ENCODE measurements at regions not wholly inside any gene's neighbourhood (a gene's known extent, or its start where the extent isn't known, plus 50 kb on each side); places are given as distances from the start of the nearest gene placed in this dataset.
"Not testable (repeated sequence)": the region's sequence is repeated elsewhere in the genome, so short reads cannot be mapped to it uniquely, and the experiment has no call there.

DNA sequence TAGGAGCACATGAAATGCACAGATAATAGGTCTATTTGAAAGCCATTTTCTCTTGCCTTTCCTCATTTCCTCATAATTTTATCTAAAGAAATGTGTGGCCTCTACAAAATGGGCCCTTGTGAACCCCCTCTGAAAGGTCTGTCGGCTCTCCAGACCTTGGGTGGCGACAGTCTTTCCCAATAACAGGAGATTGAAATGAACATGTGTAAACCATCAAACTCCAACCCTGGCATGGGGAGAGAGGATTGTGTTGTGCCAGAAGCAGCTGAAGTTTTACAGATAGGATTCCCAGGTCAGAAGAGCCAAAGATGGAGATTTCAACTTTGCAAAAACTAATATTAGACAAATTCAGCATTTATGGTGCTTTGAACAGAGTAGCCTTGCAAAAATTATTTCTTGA lies 277.1 kb upstream of the ECI2 start:
- H4K20me1 ChIP-seq (ENCODE audit: insufficient read depth) = no peaks in the 10 kb centered on the region
- H2AFZ ChIP-seq (ENCODE audit: low read depth, low read length) = no peak overlapping the region
- H3K9ac ChIP-seq (ENCODE audit: low read length) = no peak overlapping the region
- H3K9me3 ChIP-seq (ENCODE audit: low read length) = no peaks in the 10 kb centered on the region
- H3K4me2 ChIP-seq (ENCODE audit: low read length) = no peak overlapping the region
- H3F3A ChIP-seq (ENCODE audit: insufficient read depth, low read length, poor library complexity, severe bottlenecking) = no peaks in the 10 kb centered on the region
- no peaks in the 10 kb centered on the region for H3K36me3 ChIP-seq (ENCODE audit: insufficient read depth, low read length)
- H3K9me2 ChIP-seq (ENCODE audit: insufficient read depth, low read length) = no peaks in the 10 kb centered on the region
- H3K27ac ChIP-seq (ENCODE audit: low read length) = no peak overlapping the region
- no peaks in the 10 kb centered on the region for H3K79me2 ChIP-seq (replicated peaks; ENCODE audit: insufficient read depth, low read length)
- H3K4me3 ChIP-seq (ENCODE audit: low read length) = no peak overlapping the region
- TF ChIP-seq SMC3 (conservative IDR thresholded peaks at IDR 0.05; ENCODE audit: poor library complexity) (no peak), MXI1 (conservative IDR thresholded peaks at IDR 0.05; ENCODE audit: poor library complexity, severe bottlenecking) (no peak), RAD21 (conservative IDR thresholded peaks at IDR 0.05) (no peak), EZH2 (IDR thresholded peaks at IDR 0.05; ENCODE audit: borderline replicate concordance, insufficient read depth, low read length, poor library complexity, severe bottlenecking) (no peak), EP300 (conservative IDR thresholded peaks at IDR 0.05; ENCODE audit: poor library complexity, severe bottlenecking) (no peak), TAF1 (IDR thresholded peaks at IDR 0.05; ENCODE audit: low read depth) (no peak), POLR2AphosphoS5 (IDR thresholded peaks at IDR 0.05) (no peak)
- TF ChIP-seq, protein P1, sequence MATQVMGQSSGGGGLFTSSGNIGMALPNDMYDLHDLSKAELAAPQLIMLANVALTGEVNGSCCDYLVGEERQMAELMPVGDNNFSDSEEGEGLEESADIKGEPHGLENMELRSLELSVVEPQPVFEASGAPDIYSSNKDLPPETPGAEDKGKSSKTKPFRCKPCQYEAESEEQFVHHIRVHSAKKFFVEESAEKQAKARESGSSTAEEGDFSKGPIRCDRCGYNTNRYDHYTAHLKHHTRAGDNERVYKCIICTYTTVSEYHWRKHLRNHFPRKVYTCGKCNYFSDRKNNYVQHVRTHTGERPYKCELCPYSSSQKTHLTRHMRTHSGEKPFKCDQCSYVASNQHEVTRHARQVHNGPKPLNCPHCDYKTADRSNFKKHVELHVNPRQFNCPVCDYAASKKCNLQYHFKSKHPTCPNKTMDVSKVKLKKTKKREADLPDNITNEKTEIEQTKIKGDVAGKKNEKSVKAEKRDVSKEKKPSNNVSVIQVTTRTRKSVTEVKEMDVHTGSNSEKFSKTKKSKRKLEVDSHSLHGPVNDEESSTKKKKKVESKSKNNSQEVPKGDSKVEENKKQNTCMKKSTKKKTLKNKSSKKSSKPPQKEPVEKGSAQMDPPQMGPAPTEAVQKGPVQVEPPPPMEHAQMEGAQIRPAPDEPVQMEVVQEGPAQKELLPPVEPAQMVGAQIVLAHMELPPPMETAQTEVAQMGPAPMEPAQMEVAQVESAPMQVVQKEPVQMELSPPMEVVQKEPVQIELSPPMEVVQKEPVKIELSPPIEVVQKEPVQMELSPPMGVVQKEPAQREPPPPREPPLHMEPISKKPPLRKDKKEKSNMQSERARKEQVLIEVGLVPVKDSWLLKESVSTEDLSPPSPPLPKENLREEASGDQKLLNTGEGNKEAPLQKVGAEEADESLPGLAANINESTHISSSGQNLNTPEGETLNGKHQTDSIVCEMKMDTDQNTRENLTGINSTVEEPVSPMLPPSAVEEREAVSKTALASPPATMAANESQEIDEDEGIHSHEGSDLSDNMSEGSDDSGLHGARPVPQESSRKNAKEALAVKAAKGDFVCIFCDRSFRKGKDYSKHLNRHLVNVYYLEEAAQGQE (IDR thresholded peaks at IDR 0.05; ENCODE audit: borderline replicate concordance) = no peak
- TF ChIP-seq, protein P2, sequence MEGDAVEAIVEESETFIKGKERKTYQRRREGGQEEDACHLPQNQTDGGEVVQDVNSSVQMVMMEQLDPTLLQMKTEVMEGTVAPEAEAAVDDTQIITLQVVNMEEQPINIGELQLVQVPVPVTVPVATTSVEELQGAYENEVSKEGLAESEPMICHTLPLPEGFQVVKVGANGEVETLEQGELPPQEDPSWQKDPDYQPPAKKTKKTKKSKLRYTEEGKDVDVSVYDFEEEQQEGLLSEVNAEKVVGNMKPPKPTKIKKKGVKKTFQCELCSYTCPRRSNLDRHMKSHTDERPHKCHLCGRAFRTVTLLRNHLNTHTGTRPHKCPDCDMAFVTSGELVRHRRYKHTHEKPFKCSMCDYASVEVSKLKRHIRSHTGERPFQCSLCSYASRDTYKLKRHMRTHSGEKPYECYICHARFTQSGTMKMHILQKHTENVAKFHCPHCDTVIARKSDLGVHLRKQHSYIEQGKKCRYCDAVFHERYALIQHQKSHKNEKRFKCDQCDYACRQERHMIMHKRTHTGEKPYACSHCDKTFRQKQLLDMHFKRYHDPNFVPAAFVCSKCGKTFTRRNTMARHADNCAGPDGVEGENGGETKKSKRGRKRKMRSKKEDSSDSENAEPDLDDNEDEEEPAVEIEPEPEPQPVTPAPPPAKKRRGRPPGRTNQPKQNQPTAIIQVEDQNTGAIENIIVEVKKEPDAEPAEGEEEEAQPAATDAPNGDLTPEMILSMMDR (IDR thresholded peaks at IDR 0.05; ENCODE audit: poor library complexity, severe bottlenecking) = no peak
- H3K27me3 ChIP-seq (ENCODE audit: insufficient read depth, low read depth, low read length) = no peaks in the 10 kb centered on the region

GRCh38 chr6:4412077-4412476 lies 276.7 kb upstream of the ECI2 start:
- no peaks in the 10 kb centered on the region for H3K36me3 ChIP-seq (ENCODE audit: insufficient read depth, low read length)
- H2AFZ ChIP-seq (ENCODE audit: low read depth, low read length) = no peak overlapping the region
- H3K9ac ChIP-seq (ENCODE audit: low read length) = no peak overlapping the region
- H4K20me1 ChIP-seq (ENCODE audit: insufficient read depth) = no peaks in the 10 kb centered on the region
- no peaks in the 10 kb centered on the region for H3K79me2 ChIP-seq (replicated peaks; ENCODE audit: insufficient read depth, low read length)
- H3K9me3 ChIP-seq (ENCODE audit: low read length) = no peaks in the 10 kb centered on the region
- H3K27ac ChIP-seq (ENCODE audit: low read length) = no peak overlapping the region
- no peak overlapping the region for H3K4me3 ChIP-seq (ENCODE audit: low read length)
- H3K27me3 ChIP-seq (ENCODE audit: insufficient read depth, low read depth, low read length) = no peaks in the 10 kb centered on the region
- H3K4me2 ChIP-seq (ENCODE audit: low read length) = no peak overlapping the region
- H3K9me2 ChIP-seq (ENCODE audit: insufficient read depth, low read length) = no peaks in the 10 kb centered on the region
- no peak for TF ChIP-seq EP300 (conservative IDR thresholded peaks at IDR 0.05; ENCODE audit: poor library complexity, severe bottlenecking)
- TF ChIP-seq, protein P2 (IDR thresholded peaks at IDR 0.05; ENCODE audit: poor library complexity, severe bottlenecking) = no peak
- no peak for TF ChIP-seq RAD21 (conservative IDR thresholded peaks at IDR 0.05)
- TF ChIP-seq POLR2AphosphoS5 (IDR thresholded peaks at IDR 0.05) = no peak
- TF ChIP-seq MXI1 (conservative IDR thresholded peaks at IDR 0.05; ENCODE audit: poor library complexity, severe bottlenecking) = no peak
- TF ChIP-seq, protein P1 (IDR thresholded peaks at IDR 0.05; ENCODE audit: borderline replicate concordance) = no peak
- H3F3A ChIP-seq (ENCODE audit: insufficient read depth, low read length, poor library complexity, severe bottlenecking) = no peaks in the 10 kb centered on the region

DNA sequence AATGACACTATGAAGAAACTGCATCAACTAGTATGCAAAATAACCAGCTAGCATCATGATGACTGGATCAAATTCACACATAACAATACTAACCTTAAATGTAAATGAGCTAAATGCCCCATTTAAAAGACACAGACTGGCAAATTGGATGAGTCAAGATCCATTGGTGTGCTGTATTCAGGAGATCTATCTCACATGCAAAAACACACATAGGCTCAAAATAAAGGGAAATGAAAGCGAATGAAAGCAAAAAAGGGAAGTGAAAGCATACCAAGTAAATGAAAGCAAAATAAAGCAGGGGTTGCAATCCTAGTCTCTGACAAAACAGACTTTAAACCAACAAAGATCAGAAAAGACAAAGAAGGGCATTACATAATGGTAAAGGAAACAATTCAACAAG lies 272.3 kb upstream of the ECI2 start:
- not testable (repeated sequence) for H3F3A ChIP-seq (ENCODE audit: insufficient read depth, low read length, poor library complexity, severe bottlenecking); H3K36me3 ChIP-seq (ENCODE audit: insufficient read depth, low read length); H3K9me3 ChIP-seq (ENCODE audit: low read length); H3K79me2 ChIP-seq (replicated peaks; ENCODE audit: insufficient read depth, low read length); H2AFZ ChIP-seq (ENCODE audit: low read depth, low read length); H3K9ac ChIP-seq (ENCODE audit: low read length); H3K9me2 ChIP-seq (ENCODE audit: insufficient read depth, low read length); H3K4me2 ChIP-seq (ENCODE audit: low read length); H3K4me3 ChIP-seq (ENCODE audit: low read length); H3K27ac ChIP-seq (ENCODE audit: low read length); H4K20me1 ChIP-seq (ENCODE audit: insufficient read depth); H3K27me3 ChIP-seq (ENCODE audit: insufficient read depth, low read depth, low read length)
